Lower lobe of right lung (tissue), 2 donors: ENCODE measurements at regions not wholly inside any gene's neighbourhood (a gene's known extent, or its start where the extent isn't known, plus 50 kb on each side); places are given as distances from the start of the nearest gene placed in this dataset.
A peak's percentile ranks its signal among the peaks of the same experiment; 100 is the strongest.

Experiments used
- ATAC-seq, 2 donors: fragments of 200-7000 bp; cut with Tn5 transposase; one replicate each; pipeline ENCODE4 v1.9.1; 2020 to 2022; ENCODE audit warnings: mild to moderate bottlenecking in 2 of 2, moderate library complexity in 2 of 2
- DNase-seq: peaks from one replicate; pipeline ENCODE4 v3.0.0-alpha.2; 2020
- H3K27ac ChIP-seq: fragments of 200-600 bp; one replicate; pipeline ENCODE4 v1.8.0; 2022
- H3K27me3 ChIP-seq: fragments of 200-600 bp; one replicate; pipeline ENCODE4 v1.8.0; 2022; ENCODE audit warnings: low read depth
- H3K36me3 ChIP-seq: fragments of 200-600 bp; one replicate; pipeline ENCODE4 v1.8.0; 2022; ENCODE audit warnings: mild to moderate bottlenecking
- H3K4me1 ChIP-seq: fragments of 200-600 bp; one replicate; pipeline ENCODE4 v1.8.0; 2022
- H3K4me3 ChIP-seq: fragments of 200-600 bp; one replicate; pipeline ENCODE4 v1.8.0; 2022; ENCODE audit warnings: mild to moderate bottlenecking
- H3K9me3 ChIP-seq: fragments of 200-600 bp; one replicate; pipeline ENCODE4 v1.8.0; 2022
- intact Hi-C: fragments of 100-400 bp; cut with DNase I; formaldehyde crosslinking; loops from one replicate; pipeline ENCODE4 v1.11.0; 2022
- TF ChIP-seq, protein P1 (sequence below): fragments of 200-600 bp; IDR thresholded peaks from one replicate; pipeline ENCODE4 v1.8.0; 2022; ENCODE audit warnings: antibody characterized with exemption, mild to moderate bottlenecking
- donor health status: DM: no; HTN: yes; CAD: no; lungs with severe emphysema.

DNA sequence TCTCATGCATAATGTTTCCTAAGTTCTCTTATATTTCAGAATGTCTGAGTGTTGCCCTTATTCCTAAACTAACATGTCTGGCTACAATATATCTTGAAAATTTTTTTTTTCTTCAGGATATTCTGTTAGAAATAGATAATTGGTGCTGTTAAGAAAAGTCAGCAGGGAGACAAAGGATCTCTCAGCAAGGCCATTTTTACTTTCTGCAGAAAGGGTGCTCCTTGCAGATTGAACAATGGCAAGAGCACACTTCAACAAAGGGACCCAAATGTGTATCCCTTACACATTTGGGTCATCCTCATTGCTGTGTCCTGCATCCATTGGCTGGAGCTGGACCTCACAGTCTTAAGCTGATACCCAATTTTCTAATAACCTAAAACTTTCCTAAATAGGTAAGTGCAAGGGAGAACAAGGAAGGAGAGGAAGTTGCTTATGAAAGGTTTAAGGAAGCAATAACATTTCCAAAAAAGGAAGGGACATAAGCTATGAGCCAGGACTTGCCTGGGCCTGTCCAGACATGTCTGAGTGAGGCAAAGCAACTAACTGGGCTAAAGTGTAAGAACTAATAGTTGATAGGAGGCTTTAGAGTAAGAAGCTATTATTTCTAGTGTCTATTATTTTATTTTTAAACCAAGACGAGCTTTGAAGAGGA lies 429.6 kb downstream of the BCKDHB start:
- ATAC-seq: no peak
- Histone ChIP-seq H3K4me1 (no peaks in the 10 kb centered on the region), H3K27ac (no peak overlapping the region), H3K36me3 (no peaks in the 10 kb centered on the region), H3K9me3 (peaks cover 4% of the 10 kb centered on the region), H3K27me3 (no peaks in the 10 kb centered on the region), H3K4me3 (no peak overlapping the region)
- TF ChIP-seq, protein P1, sequence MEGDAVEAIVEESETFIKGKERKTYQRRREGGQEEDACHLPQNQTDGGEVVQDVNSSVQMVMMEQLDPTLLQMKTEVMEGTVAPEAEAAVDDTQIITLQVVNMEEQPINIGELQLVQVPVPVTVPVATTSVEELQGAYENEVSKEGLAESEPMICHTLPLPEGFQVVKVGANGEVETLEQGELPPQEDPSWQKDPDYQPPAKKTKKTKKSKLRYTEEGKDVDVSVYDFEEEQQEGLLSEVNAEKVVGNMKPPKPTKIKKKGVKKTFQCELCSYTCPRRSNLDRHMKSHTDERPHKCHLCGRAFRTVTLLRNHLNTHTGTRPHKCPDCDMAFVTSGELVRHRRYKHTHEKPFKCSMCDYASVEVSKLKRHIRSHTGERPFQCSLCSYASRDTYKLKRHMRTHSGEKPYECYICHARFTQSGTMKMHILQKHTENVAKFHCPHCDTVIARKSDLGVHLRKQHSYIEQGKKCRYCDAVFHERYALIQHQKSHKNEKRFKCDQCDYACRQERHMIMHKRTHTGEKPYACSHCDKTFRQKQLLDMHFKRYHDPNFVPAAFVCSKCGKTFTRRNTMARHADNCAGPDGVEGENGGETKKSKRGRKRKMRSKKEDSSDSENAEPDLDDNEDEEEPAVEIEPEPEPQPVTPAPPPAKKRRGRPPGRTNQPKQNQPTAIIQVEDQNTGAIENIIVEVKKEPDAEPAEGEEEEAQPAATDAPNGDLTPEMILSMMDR: no peak
- no peak for DNase-seq
- intact Hi-C loops: no loop called here

DNA sequence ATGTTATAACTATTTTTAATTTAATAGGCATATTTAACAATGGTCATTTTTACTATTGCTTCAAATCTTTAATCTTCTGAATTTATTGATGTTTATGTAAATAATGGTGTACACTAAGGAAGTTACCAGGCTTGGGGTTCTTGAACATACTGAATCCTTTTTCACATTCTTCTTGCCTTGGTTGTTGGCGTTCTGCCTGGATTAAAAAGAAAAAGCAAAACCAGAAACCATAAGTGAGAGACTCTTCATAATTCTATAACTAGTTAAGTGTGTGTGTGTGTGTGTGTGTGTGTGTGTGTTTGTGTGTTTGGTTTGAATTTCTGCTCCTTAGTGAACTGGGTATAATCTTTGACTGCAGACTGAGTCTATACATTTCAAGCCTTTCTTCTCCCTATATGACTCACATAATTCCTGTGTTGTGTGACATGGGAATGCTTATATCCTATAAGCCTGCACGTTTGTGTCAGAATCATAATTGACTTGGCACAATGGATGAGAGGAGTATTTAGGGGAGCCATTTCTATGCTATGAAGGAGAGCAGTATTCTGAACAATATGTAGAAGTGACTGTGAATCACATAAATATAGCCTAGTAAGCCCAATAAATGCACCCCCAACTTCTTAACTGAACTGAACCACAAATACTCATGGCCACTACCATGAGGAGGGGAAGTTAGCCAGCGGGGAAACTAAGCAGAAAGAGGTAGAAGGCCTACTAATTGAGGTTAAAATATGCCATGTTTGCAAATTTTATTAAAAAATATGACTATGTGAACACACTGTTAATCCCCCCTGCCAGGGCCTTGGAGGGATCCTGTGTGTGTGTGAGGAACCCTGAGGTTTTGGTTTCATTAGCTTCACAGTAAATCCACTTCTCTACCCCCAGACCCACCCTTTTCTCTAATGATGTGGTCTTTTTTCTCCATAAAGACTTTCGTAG lies 425.5 kb downstream of the BCKDHB start:
- TF ChIP-seq, protein P1: no peak
- no peaks in the 10 kb centered on the region for H3K4me1 ChIP-seq
- H3K27ac ChIP-seq: no peak overlapping the region
- no peaks in the 10 kb centered on the region for H3K27me3 ChIP-seq
- DNase-seq (no peak), ATAC-seq (no peak)
- intact Hi-C loops: no loop called here
- H3K36me3 ChIP-seq: no peaks in the 10 kb centered on the region
- peaks cover 4% of the 10 kb centered on the region for H3K9me3 ChIP-seq
- H3K4me3 ChIP-seq: no peak overlapping the region

DNA sequence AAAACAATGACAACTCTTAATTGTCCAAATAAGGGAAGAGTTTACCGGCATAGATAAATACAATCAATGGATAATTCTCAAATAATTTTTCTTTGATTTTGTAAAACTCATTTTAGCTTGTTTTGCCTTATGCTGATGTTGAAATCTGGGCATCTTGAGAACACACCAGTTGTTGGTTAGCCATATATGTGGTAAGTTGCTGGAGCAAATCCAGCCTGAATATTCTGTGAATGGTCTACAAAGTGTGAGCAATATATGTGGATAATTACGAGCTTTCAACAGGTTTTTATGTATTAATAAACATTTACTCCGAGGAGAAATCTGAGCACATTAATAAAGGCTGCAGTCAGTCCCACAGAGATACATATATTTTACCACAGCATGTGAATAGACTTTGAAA lies 423.6 kb downstream of the BCKDHB start:
- ATAC-seq (no peak), DNase-seq (no peak)
- Histone ChIP-seq H3K36me3 (no peaks in the 10 kb centered on the region), H3K27ac (no peak overlapping the region), H3K4me1 (no peaks in the 10 kb centered on the region), H3K27me3 (no peaks in the 10 kb centered on the region), H3K9me3 (no peaks in the 10 kb centered on the region), H3K4me3 (no peak overlapping the region)
- TF ChIP-seq, protein P1: no peak
- intact Hi-C loops: no loop called here

DNA sequence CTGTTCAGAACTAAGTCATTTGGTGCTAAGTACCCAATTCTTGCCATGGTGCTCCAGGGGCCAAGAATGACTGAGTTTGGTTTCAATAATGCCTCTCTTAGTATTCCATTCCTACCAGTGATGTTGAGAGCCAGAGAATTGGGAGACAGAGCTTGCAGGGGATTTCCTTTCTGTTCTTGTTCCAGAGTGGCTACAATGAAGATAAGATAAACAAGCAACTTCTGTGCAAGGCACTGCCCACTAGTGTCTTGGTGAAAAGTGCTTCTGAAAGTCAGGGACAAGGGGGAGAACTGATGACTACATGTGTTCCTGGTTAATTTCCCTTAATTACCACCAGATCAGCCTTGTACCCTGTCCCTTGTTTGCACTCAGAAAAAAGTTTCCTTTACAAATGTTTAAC lies 421.6 kb downstream of the BCKDHB start:
- H3K9me3 ChIP-seq: no peaks in the 10 kb centered on the region
- peak overlapping the region; percentile 76 for H3K27ac ChIP-seq
- peak; percentile 15 to 65 for ATAC-seq
- H3K4me1 ChIP-seq: peaks cover 4% of the 10 kb centered on the region
- no peaks in the 10 kb centered on the region for H3K36me3 ChIP-seq
- no peak for DNase-seq
- intact Hi-C loops: no loop called here
- no peaks in the 10 kb centered on the region for H3K27me3 ChIP-seq
- H3K4me3 ChIP-seq: no peak overlapping the region
- TF ChIP-seq, protein P1: no peak

DNA sequence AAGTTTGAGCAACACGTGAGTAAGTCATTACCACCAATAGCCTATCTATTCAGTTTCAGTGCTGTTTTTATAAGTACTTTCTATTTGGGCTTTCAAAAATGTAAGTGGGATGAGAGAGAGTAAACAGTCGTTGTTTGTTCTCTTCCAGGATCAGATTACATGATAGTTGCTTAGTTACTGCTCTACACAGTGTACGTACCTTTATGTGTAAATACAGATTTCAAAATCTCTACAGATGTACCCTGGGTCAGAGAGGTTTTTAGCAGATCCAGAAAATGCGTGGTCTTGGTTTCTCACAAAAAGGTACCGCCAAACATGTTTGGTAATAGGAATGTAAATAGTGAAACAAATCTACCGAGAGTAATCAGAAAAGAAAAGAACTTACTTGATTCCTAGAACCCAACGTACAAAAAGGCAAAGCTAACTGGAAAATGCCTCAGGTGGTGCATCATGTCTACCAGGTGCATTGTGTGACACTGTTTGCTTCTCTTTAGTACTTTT lies 421.1 kb downstream of the BCKDHB start:
- H3K27me3 ChIP-seq: no peaks in the 10 kb centered on the region
- intact Hi-C loops: no loop called here
- ATAC-seq: peak; percentile 96
- H3K4me1 ChIP-seq: peaks cover 4% of the 10 kb centered on the region
- no peaks in the 10 kb centered on the region for H3K36me3 ChIP-seq
- no peaks in the 10 kb centered on the region for H3K9me3 ChIP-seq
- no peak overlapping the region for H3K4me3 ChIP-seq
- TF ChIP-seq, protein P1: no peak
- peak overlapping the region; percentile 76 for H3K27ac ChIP-seq
- DNase-seq: no peak
